ENCODE measurements at regions not wholly inside any gene's neighbourhood (a gene's known extent, or its start where the extent isn't known, plus 50 kb on each side); places are given as distances from the start of the nearest gene placed in this dataset.
A peak's percentile ranks its signal among the peaks of the same experiment; 100 is the strongest.

DNA sequence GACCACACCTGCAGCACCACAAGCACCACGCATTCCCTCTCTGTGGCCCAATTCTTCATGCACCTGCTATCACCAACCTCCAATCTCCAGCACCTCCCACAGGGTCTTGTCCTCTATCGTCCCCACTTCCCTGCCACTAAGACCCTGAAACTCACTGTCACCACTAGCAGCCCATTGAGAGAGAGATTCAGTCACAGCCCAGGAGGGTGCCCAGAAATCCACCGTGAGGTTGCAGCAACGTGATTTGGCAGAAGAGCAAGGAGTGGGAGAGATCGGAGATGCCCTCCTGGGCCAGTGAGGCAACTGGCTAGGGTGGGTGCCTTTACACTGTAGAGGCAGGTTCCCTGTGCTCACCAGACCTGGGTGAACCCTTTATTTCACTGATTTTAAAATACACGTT, 90.1 kb downstream of the ANKRD60 start:
- no peak overlapping the region for H3K27ac ChIP-seq
- intact Hi-C loops (cut with DNase I): no loop called here
- peaks cover 7 to 15% of the 10 kb centered on the region in 2 donors for H3K4me1 ChIP-seq
- H3K4me3 ChIP-seq: no peak overlapping the region
- TF ChIP-seq, protein P1, sequence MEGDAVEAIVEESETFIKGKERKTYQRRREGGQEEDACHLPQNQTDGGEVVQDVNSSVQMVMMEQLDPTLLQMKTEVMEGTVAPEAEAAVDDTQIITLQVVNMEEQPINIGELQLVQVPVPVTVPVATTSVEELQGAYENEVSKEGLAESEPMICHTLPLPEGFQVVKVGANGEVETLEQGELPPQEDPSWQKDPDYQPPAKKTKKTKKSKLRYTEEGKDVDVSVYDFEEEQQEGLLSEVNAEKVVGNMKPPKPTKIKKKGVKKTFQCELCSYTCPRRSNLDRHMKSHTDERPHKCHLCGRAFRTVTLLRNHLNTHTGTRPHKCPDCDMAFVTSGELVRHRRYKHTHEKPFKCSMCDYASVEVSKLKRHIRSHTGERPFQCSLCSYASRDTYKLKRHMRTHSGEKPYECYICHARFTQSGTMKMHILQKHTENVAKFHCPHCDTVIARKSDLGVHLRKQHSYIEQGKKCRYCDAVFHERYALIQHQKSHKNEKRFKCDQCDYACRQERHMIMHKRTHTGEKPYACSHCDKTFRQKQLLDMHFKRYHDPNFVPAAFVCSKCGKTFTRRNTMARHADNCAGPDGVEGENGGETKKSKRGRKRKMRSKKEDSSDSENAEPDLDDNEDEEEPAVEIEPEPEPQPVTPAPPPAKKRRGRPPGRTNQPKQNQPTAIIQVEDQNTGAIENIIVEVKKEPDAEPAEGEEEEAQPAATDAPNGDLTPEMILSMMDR (IDR thresholded peaks at IDR 0.05): no peak
- no peaks in the 10 kb centered on the region for H3K9me3 ChIP-seq
- DNase-seq (ENCODE audit: low spot score in 2 of 2): no peak
- H3K36me3 ChIP-seq: no peaks in the 10 kb centered on the region
- no peaks in the 10 kb centered on the region for H3K27me3 ChIP-seq

DNA sequence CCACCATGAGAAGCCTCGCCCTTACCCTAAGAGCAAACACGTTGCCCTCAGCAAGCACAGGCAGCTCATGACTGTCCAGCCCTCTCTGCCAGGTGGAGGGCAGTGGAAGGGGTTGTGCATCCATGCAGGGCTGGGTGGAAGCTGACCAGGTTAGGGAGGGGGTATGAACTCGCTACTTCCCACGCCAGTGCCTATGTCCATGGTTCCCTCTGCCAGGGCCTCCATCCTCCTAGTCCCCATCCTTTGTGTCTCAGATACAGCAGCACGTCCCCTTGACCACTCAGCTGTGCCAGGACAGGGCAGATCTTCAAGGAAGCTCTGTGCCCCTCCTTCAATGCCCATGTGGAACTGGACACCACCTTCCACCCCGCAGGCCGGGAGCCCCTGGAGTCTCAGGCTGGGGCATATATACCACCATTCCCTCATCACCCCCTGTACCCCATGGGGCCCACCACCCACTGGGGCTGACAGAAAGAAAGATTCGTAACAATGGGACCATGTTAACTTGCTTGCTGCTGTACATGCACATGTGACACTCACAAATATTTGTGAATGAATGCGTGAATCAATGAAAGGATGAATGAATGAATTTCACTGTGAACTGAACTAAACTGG, 90.7 kb downstream of the ANKRD60 start:
- intact Hi-C loops (cut with DNase I): no loop called here
- Histone ChIP-seq H3K9me3 (no peaks in the 10 kb centered on the region), H3K4me3 (no peak overlapping the region), H3K36me3 (no peaks in the 10 kb centered on the region), H3K27me3 (no peaks in the 10 kb centered on the region), H3K4me1 (peaks cover 7 to 21% of the 10 kb centered on the region in 2 donors), H3K27ac (no peak overlapping the region)
- no peak for DNase-seq (ENCODE audit: low spot score in 2 of 2)
- TF ChIP-seq, protein P1 (IDR thresholded peaks at IDR 0.05): no peak

DNA sequence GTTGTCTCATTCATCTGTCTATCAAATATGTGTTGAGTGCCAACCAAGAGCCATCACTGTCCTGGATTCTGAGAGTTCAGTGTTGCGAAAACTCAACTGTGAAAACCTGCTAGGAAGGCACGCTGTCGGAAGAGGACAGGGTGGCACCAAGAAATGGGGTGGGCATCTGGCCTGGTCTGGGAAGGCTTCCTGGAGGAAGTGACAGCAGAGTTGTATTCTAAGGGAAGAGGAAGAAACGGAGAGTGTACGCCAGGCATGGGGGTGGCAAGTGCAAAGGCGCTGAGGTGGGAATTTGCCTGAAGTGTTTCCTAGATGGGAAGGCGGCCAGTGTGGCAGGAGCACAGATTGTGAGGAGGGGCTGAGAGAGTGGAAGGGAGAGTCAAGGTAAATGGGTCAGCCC, 91.2 kb downstream of the ANKRD60 start:
- Histone ChIP-seq H3K4me3 (no peak overlapping the region), H3K27ac (no peak overlapping the region), H3K36me3 (no peaks in the 10 kb centered on the region), H3K4me1 (peaks cover 7 to 25% of the 10 kb centered on the region in 2 donors), H3K27me3 (no peaks in the 10 kb centered on the region), H3K9me3 (no peaks in the 10 kb centered on the region)
- intact Hi-C loops (cut with DNase I): no loop called here
- DNase-seq (ENCODE audit: low spot score in 2 of 2): no peak
- TF ChIP-seq, protein P1 (IDR thresholded peaks at IDR 0.05): no peak

DNA sequence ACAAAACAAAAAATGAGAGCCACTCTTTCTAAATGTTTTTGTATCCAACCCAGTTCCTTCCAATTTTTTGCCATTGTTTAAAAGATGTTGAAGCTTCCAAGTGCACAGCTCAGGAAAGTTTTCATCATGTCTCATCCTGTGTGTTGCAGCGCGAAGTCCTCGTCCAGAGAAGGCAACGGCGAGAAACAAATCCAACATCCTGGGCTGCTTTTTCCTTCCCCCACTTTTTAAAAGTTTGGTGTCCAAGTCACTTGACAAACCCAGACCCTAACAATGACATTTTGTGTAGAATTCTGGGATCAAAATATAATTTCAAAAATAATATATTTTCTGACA, 92.3 kb downstream of the ANKRD60 start:
- intact Hi-C loops (cut with DNase I): no loop called here
- Histone ChIP-seq H3K9me3 (no peaks in the 10 kb centered on the region), H3K27ac (no peak overlapping the region), H3K4me1 (peaks cover 12 to 36% of the 10 kb centered on the region in 2 donors), H3K36me3 (no peaks in the 10 kb centered on the region), H3K27me3 (no peaks in the 10 kb centered on the region), H3K4me3 (no peak overlapping the region)
- TF ChIP-seq, protein P1 (IDR thresholded peaks at IDR 0.05): no peak
- no peak for DNase-seq (ENCODE audit: low spot score in 2 of 2)

DNA sequence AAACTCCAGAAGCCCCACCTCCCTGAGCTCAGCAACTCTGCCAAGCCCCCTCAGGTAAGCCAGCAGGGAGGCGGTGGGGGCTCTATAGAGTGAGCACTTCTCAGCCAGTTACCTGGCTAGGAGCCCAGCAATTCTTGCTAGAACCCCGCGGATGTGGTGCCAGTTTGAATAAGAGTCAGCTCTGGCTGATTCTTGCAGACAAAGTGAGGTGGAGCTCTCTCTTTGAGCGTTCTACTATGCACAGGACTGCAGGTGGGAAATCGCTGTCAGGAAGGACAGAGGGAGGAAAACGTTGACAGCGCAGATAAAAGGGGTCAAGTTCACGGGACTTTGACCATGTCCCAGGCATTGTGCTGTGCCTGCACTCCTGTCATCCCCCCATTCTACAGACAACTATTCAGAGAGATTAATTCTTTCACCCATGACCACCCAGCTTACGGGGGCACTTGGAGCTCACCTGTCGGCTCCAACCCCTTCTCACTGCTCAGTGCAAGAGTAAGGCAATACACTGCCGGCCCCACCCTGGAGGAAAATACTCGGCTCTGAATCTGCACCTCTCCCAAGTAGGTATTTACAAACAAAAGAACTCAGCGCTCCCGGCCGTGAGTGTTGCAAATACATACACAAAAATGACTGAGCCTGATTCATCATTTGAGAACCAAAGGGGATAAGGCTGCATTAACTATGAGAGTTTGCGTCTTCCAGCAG, 92.9 kb downstream of the ANKRD60 start:
- intact Hi-C loops (cut with DNase I): no loop called here
- TF ChIP-seq, protein P1 (IDR thresholded peaks at IDR 0.05): no peak
- Histone ChIP-seq H3K4me3 (peak overlapping the region in 1 of 2 donors; percentile 41), H3K9me3 (no peaks in the 10 kb centered on the region), H3K27me3 (no peaks in the 10 kb centered on the region), H3K36me3 (no peaks in the 10 kb centered on the region), H3K4me1 (peaks cover 12 to 39% of the 10 kb centered on the region in 2 donors), H3K27ac (peak overlapping the region; percentile 18 to 60)
- no peak for DNase-seq (ENCODE audit: low spot score in 2 of 2)

Data from ascending aorta (tissue), 2 donors.